ENCODE measurements at regions not wholly inside any gene's neighbourhood (a gene's known extent, or its start where the extent isn't known, plus 50 kb on each side); places are given as distances from the start of the nearest gene placed in this dataset.
"Not testable (repeated sequence)": the region's sequence is repeated elsewhere in the genome, so short reads cannot be mapped to it uniquely, and the experiment has no call there.

DNA sequence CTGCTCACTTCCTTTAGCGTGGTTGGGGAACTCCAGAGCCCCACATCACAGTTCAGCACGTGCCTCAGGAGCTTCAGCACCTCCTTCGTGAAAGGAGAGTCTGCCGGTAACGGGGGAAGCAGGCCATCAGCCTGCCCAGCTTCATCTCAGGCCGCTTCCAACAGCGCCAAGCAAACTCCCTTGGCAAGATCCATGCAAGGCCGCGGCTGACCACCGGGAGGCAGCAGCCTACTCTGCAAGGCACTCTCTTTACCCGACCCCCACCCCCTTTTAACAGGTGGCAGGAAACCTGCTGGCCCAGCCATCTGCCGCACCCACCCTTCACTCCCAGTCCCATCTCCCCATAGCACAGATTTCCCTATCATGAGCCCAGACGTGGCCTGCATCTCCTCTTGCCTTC, 97.4 kb upstream of the ZNF98 start:
- TF ChIP-seq, protein P1, sequence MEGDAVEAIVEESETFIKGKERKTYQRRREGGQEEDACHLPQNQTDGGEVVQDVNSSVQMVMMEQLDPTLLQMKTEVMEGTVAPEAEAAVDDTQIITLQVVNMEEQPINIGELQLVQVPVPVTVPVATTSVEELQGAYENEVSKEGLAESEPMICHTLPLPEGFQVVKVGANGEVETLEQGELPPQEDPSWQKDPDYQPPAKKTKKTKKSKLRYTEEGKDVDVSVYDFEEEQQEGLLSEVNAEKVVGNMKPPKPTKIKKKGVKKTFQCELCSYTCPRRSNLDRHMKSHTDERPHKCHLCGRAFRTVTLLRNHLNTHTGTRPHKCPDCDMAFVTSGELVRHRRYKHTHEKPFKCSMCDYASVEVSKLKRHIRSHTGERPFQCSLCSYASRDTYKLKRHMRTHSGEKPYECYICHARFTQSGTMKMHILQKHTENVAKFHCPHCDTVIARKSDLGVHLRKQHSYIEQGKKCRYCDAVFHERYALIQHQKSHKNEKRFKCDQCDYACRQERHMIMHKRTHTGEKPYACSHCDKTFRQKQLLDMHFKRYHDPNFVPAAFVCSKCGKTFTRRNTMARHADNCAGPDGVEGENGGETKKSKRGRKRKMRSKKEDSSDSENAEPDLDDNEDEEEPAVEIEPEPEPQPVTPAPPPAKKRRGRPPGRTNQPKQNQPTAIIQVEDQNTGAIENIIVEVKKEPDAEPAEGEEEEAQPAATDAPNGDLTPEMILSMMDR (conservative IDR thresholded peaks at IDR 0.05; ENCODE audit: low read length), result not testable (repeated sequence)
- TF ChIP-seq EZH2phosphoT487 (IDR thresholded peaks at IDR 0.05; ENCODE audit: borderline replicate concordance), result not testable (repeated sequence)
